ENCODE measurements at regions not wholly inside any gene's neighbourhood (a gene's known extent, or its start where the extent isn't known, plus 50 kb on each side); places are given as distances from the start of the nearest gene placed in this dataset.

GRCh38 chr19:30673336-30673735 lies 301.2 kb downstream of the ZNF536 start:
- TF ChIP-seq POLR2A (IDR thresholded peaks at IDR 0.05) (no peak), CTCF (IDR thresholded peaks at IDR 0.05) (no peak)
